Loucy (cell line): ENCODE measurements at regions not wholly inside any gene's neighbourhood (a gene's known extent, or its start where the extent isn't known, plus 50 kb on each side); places are given as distances from the start of the nearest gene placed in this dataset.
"Not testable (repeated sequence)": the region's sequence is repeated elsewhere in the genome, so short reads cannot be mapped to it uniquely, and the experiment has no call there.

Source experiments
- H2AFZ ChIP-seq: fragments of 200-600 bp; sonication (generic); 2 replicates; pipeline ENCODE4 v1.6.0; 2016; ENCODE audit warnings: antibody characterized with exemption, mild to moderate bottlenecking, low read length, moderate library complexity
- H3F3A ChIP-seq: fragments of 200-600 bp; 2 replicates; pipeline ENCODE4 v1.6.0; 2016; ENCODE audit warnings: antibody characterized with exemption, low read depth, mild to moderate bottlenecking
- H3K27me3 ChIP-seq: fragments of 200-600 bp; sonication (generic); 2 replicates; pipeline ENCODE4 v1.6.1; 2014; ENCODE audit warnings: low read length, mild to moderate bottlenecking; ENCODE audit not compliant: insufficient read depth, poor library complexity, severe bottlenecking
- H3K36me3 ChIP-seq: fragments of 200-600 bp; sonication (generic); 2 replicates; pipeline ENCODE4 v1.6.1; 2016; ENCODE audit warnings: low read length; ENCODE audit not compliant: insufficient read depth
- H3K4me1 ChIP-seq: fragments of 200-600 bp; sonication (generic); 2 replicates; pipeline ENCODE4 v1.5.1; 2014; ENCODE audit warnings: low read length, mild to moderate bottlenecking; ENCODE audit not compliant: insufficient read depth, poor library complexity, severe bottlenecking
- H3K4me2 ChIP-seq: fragments of 200-600 bp; sonication (generic); 2 replicates; pipeline ENCODE4 v1.6.0; 2014; ENCODE audit warnings: antibody characterized with exemption, low read length, low read depth, mild to moderate bottlenecking; ENCODE audit not compliant: poor library complexity, severe bottlenecking
- H3K4me3 ChIP-seq: fragments of 200-600 bp; sonication (generic); 2 replicates; pipeline ENCODE4 v1.5.1; 2014; ENCODE audit warnings: low read length, mild to moderate bottlenecking, mixed read lengths; ENCODE audit not compliant: poor library complexity, severe bottlenecking
- H3K79me2 ChIP-seq: fragments of 200-600 bp; sonication (generic); 2 replicates; pipeline ENCODE4 v1.6.1; 2014; ENCODE audit warnings: low read length; ENCODE audit not compliant: insufficient read depth
- H3K9ac ChIP-seq: fragments of 200-600 bp; sonication (generic); 2 replicates; pipeline ENCODE4 v1.6.0; 2014; ENCODE audit warnings: mild to moderate bottlenecking, low read depth, low read length, moderate library complexity; ENCODE audit not compliant: poor library complexity, severe bottlenecking
- H3K9me2 ChIP-seq: fragments of 200-600 bp; sonication (generic); replicated peaks from 2 replicates; pipeline ENCODE4 v1.6.1; 2016; ENCODE audit warnings: low read depth, low read length, mixed read lengths
- H3K9me3 ChIP-seq: fragments of 200-600 bp; sonication (generic); 2 replicates; pipeline ENCODE4 v1.6.1; 2014; ENCODE audit warnings: mild to moderate bottlenecking, antibody characterized with exemption, low read length, low read depth; ENCODE audit not compliant: insufficient read depth
- H4K20me1 ChIP-seq: fragments of 200-600 bp; sonication (generic); 2 replicates; pipeline ENCODE4 v1.6.0; 2014; ENCODE audit warnings: antibody characterized with exemption, low read length, mild to moderate bottlenecking; ENCODE audit not compliant: insufficient read depth, poor library complexity, severe bottlenecking
- CTCF ChIP-seq: fragments of 200-600 bp; sonication (generic); conservative IDR thresholded peaks from 2 replicates; pipeline ENCODE4 v1.5.1; 2014; ENCODE audit warnings: mild to moderate bottlenecking, antibody characterized with exemption, low read length
- EZH2phosphoT487 ChIP-seq: fragments of 200-600 bp; IDR thresholded peaks from 2 replicates; pipeline ENCODE4 v1.6.1; 2018; ENCODE audit warnings: antibody characterized with exemption, mild to moderate bottlenecking, moderate library complexity, borderline replicate concordance

- Histone ChIP-seq H3K9me2 (no peaks in the 10 kb centered on the region), H3K36me3 (no peaks in the 10 kb centered on the region), H3K4me3 (peak overlapping the region; percentile 60), H3K27me3 (no peaks in the 10 kb centered on the region), H3K4me2 (peak overlapping the region; percentile 80), H2AFZ (peak overlapping the region; percentile 73; the same call in 1 of the 2 replicates), H3F3A (no peaks in the 10 kb centered on the region), H3K9ac (peak overlapping the region; percentile 66), H3K79me2 (no peaks in the 10 kb centered on the region), H4K20me1 (no peaks in the 10 kb centered on the region), H3K4me1 (peaks cover 30% of the 10 kb centered on the region), H3K9me3 (no peaks in the 10 kb centered on the region; the same call in 1 of the 2 replicates)
- TF ChIP-seq CTCF (no peak), EZH2phosphoT487 (no peak)
Measured at GRCh38 chr5:50501491-50502228, 60.6 kb upstream of the EMB start.

GRCh38 chr5:50513028-50513457 lies 72.0 kb upstream of the EMB start:
- not testable (repeated sequence) for H3K36me3 ChIP-seq, H3K9me3 ChIP-seq, H3K9me2 ChIP-seq, H3K9ac ChIP-seq, H3F3A ChIP-seq, H3K4me2 ChIP-seq, H3K4me1 ChIP-seq, H3K4me3 ChIP-seq, H2AFZ ChIP-seq, H3K27me3 ChIP-seq, H4K20me1 ChIP-seq, H3K79me2 ChIP-seq
- peak; percentile 59 for TF ChIP-seq CTCF

GRCh38 chr5:50521060-50521459 lies 80.0 kb upstream of the EMB start:
- not testable (repeated sequence) for H3K36me3 ChIP-seq, H3K4me1 ChIP-seq, H3K79me2 ChIP-seq, H3F3A ChIP-seq, H3K9me3 ChIP-seq, H3K27me3 ChIP-seq, H3K4me2 ChIP-seq, H2AFZ ChIP-seq, H3K4me3 ChIP-seq, H3K9ac ChIP-seq, H3K9me2 ChIP-seq, H4K20me1 ChIP-seq

- H3K4me1 ChIP-seq, H2AFZ ChIP-seq, H3K4me3 ChIP-seq, H3K4me2 ChIP-seq, H3K9me3 ChIP-seq, H3K9ac ChIP-seq, H3K27me3 ChIP-seq, H3K9me2 ChIP-seq, H3F3A ChIP-seq, H4K20me1 ChIP-seq, H3K79me2 ChIP-seq, H3K36me3 ChIP-seq: not testable (repeated sequence)
Measured at GRCh38 chr5:50527514-50528060, 86.5 kb upstream of the EMB start.
